HUES6 (cell line): ENCODE measurements at regions not wholly inside any gene's neighbourhood (a gene's known extent, or its start where the extent isn't known, plus 50 kb on each side); places are given as distances from the start of the nearest gene placed in this dataset.
"Not testable (repeated sequence)": the region's sequence is repeated elsewhere in the genome, so short reads cannot be mapped to it uniquely, and the experiment has no call there.

Experiments
- H3K27ac ChIP-seq: 2 replicates; pipeline ENCODE4 v1.7.0; 2013; ENCODE audit warnings: low read depth, mild to moderate bottlenecking, low read length, inconsistent platforms
- H3K27me3 ChIP-seq: 2 replicates; pipeline ENCODE4 v1.6.1; 2013; ENCODE audit warnings: low read length; ENCODE audit not compliant: control insufficient read depth, insufficient read depth
- H3K36me3 ChIP-seq: 2 replicates; pipeline ENCODE4 v1.6.1; 2013; ENCODE audit warnings: low read length; ENCODE audit not compliant: control insufficient read depth, insufficient read depth
- H3K4me1 ChIP-seq: 2 replicates; pipeline ENCODE4 v1.6.1; 2013; ENCODE audit warnings: low read length; ENCODE audit not compliant: control insufficient read depth, insufficient read depth
- H3K4me3 ChIP-seq: 2 replicates; pipeline ENCODE4 v1.5.1; 2013; ENCODE audit warnings: low read depth, low read length
- H3K9ac ChIP-seq: one replicate; pipeline ENCODE4 v1.6.1; 2013; ENCODE audit warnings: mild to moderate bottlenecking, low read length
- H3K9me3 ChIP-seq: 2 replicates; pipeline ENCODE4 v1.6.1; 2013; ENCODE audit warnings: low read depth, low read length; ENCODE audit not compliant: control insufficient read depth, insufficient read depth

- not testable (repeated sequence) for H3K9ac ChIP-seq, H3K27me3 ChIP-seq, H3K27ac ChIP-seq, H3K36me3 ChIP-seq, H3K4me3 ChIP-seq, H3K4me1 ChIP-seq, H3K9me3 ChIP-seq
These were observed 189.7 kb downstream of the BCL2L11 start for GRCh38 chr2:111310395-111310794.

- H3K9me3 ChIP-seq, H3K36me3 ChIP-seq, H3K27ac ChIP-seq, H3K9ac ChIP-seq, H3K4me3 ChIP-seq, H3K27me3 ChIP-seq, H3K4me1 ChIP-seq: not testable (repeated sequence)
These were observed 190.9 kb downstream of the BCL2L11 start for GRCh38 chr2:111311568-111311967.

- H3K4me3 ChIP-seq, H3K9me3 ChIP-seq, H3K9ac ChIP-seq, H3K27ac ChIP-seq, H3K4me1 ChIP-seq, H3K36me3 ChIP-seq, H3K27me3 ChIP-seq: not testable (repeated sequence)
These were observed 192.3 kb downstream of the BCL2L11 start for GRCh38 chr2:111312897-111313607.

- H3K9ac ChIP-seq, H3K4me3 ChIP-seq, H3K27me3 ChIP-seq, H3K27ac ChIP-seq, H3K9me3 ChIP-seq, H3K4me1 ChIP-seq, H3K36me3 ChIP-seq: not testable (repeated sequence)
These were observed 193.0 kb downstream of the BCL2L11 start for GRCh38 chr2:111313711-111314110.

GRCh38 chr2:111315188-111315917, 194.6 kb downstream of the BCL2L11 start:
- H3K4me1 ChIP-seq, H3K36me3 ChIP-seq, H3K27me3 ChIP-seq, H3K27ac ChIP-seq, H3K9me3 ChIP-seq, H3K9ac ChIP-seq, H3K4me3 ChIP-seq: not testable (repeated sequence)

GRCh38 chr2:111316221-111316741, 195.6 kb downstream of the BCL2L11 start:
- H3K27ac ChIP-seq, H3K4me3 ChIP-seq, H3K4me1 ChIP-seq, H3K27me3 ChIP-seq, H3K9me3 ChIP-seq, H3K36me3 ChIP-seq, H3K9ac ChIP-seq: not testable (repeated sequence)

- H3K4me1 ChIP-seq, H3K9me3 ChIP-seq, H3K4me3 ChIP-seq, H3K27me3 ChIP-seq, H3K9ac ChIP-seq, H3K27ac ChIP-seq, H3K36me3 ChIP-seq: not testable (repeated sequence)
These were observed 196.3 kb downstream of the BCL2L11 start for GRCh38 chr2:111316881-111317549.

GRCh38 chr2:111319552-111319951, 198.8 kb downstream of the BCL2L11 start:
- not testable (repeated sequence) for H3K9me3 ChIP-seq, H3K4me3 ChIP-seq, H3K27ac ChIP-seq, H3K9ac ChIP-seq, H3K36me3 ChIP-seq, H3K4me1 ChIP-seq, H3K27me3 ChIP-seq

- not testable (repeated sequence) for H3K9me3 ChIP-seq, H3K27ac ChIP-seq, H3K27me3 ChIP-seq, H3K4me3 ChIP-seq, H3K36me3 ChIP-seq, H3K4me1 ChIP-seq
- peak overlapping the region; percentile 39 for H3K9ac ChIP-seq
These were observed 199.6 kb downstream of the BCL2L11 start for GRCh38 chr2:111320264-111320663.

GRCh38 chr2:111320965-111321364, 200.3 kb downstream of the BCL2L11 start:
- H3K4me1 ChIP-seq: not testable (repeated sequence)

GRCh38 chr2:111323384-111323783, 202.7 kb downstream of the BCL2L11 start:
- not testable (repeated sequence) for H3K27ac ChIP-seq, H3K27me3 ChIP-seq, H3K4me1 ChIP-seq, H3K9me3 ChIP-seq, H3K36me3 ChIP-seq, H3K9ac ChIP-seq, H3K4me3 ChIP-seq

More at GRCh38 chr2:111320965-111321364, 200.3 kb downstream of the BCL2L11 start:
- H3K9ac ChIP-seq, H3K4me3 ChIP-seq, H3K9me3 ChIP-seq, H3K27ac ChIP-seq, H3K36me3 ChIP-seq, H3K27me3 ChIP-seq: not testable (repeated sequence)
